Nephron (organoid): ENCODE measurements at regions not wholly inside any gene's neighbourhood (a gene's known extent, or its start where the extent isn't known, plus 50 kb on each side); places are given as distances from the start of the nearest gene placed in this dataset.

Experiments
- H3K27ac Mint-ChIP-seq, 3 experiments: 2 replicates each; pipeline ENCODE4 v1.8.0; 2020; ENCODE audit warnings: mixed read lengths in 3 of 3, mild to moderate bottlenecking in 2 of 3, moderate library complexity in 1 of 3
- H3K27me3 Mint-ChIP-seq: 2 replicates; pipeline ENCODE4 v1.8.0; 2021; ENCODE audit warnings: low read depth, mild to moderate bottlenecking, moderate library complexity, mixed read lengths
- H3K36me3 Mint-ChIP-seq: 2 replicates; pipeline ENCODE4 v1.8.0; 2020; ENCODE audit warnings: low read depth, mixed read lengths
- H3K4me1 Mint-ChIP-seq: 2 replicates; pipeline ENCODE4 v1.8.0; 2020; ENCODE audit warnings: mixed read lengths
- H3K4me3 Mint-ChIP-seq, 3 experiments: 2 replicates each; pipeline ENCODE4 v1.8.0; 2020; ENCODE audit warnings: mild to moderate bottlenecking in 3 of 3, mixed read lengths in 3 of 3, moderate library complexity in 2 of 3
- H3K9me3 Mint-ChIP-seq: 2 replicates; pipeline ENCODE4 v1.8.0; 2020; ENCODE audit warnings: mixed read lengths
- TF ChIP-seq, protein P1 (sequence below), 3 experiments: fragments of 200-600 bp; sonication (generic); IDR thresholded peaks; one replicate each; pipeline ENCODE4 v1.5.0; 2021; ENCODE audit warnings: antibody characterized with exemption in 3 of 3; ENCODE audit not compliant: unreplicated experiment in 3 of 3

DNA sequence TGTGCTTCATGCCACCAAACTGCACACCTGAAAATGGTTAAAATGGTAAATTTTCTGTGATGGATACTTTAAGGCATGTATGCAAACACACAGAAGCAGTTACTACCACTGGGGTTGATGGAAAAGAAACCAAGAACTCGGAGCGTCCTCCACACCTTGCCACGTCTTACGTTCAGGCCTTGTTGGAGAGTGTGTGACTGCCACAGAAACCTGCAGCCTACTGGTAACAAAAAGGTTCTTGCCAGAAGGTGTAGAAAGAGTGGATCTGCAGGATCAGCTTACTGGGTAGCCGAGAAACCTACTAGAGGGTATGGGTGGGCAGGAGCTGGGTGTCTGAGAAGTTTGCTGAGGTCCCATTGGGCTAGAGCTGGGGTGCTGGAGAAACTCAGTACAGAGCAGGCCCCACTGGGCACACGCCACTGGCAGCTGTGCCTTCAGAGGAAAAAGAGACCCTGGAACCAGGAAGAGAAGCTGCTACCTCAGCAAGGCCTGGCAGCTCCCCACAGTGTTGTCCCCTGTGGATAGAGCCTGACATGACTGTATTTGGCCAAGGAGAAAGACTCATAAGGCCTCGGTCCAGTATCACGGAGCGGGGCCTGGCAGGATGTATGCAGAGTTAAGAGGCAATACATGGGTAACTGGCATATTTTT lies 204.6 kb downstream of the SEC14L1 start:
- peaks cover 9% of the 10 kb centered on the region for H3K9me3 Mint-ChIP-seq

DNA sequence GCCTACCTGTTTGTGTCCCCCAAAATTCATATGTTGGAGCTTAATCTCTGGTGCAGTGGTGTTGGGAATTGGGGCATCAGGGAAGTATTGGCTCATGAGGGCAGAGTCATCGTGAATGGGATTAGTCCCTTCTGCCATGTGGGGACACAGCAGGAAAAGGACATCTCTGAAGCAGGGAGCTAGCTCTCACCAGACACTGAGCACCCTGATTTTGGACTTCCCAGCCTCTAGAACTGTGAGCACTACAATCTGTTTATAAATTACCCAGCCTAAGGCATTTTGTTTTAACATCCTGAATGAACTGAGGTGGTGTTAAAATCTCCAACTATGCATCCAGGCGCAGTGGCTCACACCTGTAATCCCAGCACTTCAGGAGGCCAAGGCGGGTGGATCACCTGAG lies 206.0 kb downstream of the SEC14L1 start:
- H3K4me3 Mint-ChIP-seq: no peak overlapping the region
- TF ChIP-seq, protein P1, sequence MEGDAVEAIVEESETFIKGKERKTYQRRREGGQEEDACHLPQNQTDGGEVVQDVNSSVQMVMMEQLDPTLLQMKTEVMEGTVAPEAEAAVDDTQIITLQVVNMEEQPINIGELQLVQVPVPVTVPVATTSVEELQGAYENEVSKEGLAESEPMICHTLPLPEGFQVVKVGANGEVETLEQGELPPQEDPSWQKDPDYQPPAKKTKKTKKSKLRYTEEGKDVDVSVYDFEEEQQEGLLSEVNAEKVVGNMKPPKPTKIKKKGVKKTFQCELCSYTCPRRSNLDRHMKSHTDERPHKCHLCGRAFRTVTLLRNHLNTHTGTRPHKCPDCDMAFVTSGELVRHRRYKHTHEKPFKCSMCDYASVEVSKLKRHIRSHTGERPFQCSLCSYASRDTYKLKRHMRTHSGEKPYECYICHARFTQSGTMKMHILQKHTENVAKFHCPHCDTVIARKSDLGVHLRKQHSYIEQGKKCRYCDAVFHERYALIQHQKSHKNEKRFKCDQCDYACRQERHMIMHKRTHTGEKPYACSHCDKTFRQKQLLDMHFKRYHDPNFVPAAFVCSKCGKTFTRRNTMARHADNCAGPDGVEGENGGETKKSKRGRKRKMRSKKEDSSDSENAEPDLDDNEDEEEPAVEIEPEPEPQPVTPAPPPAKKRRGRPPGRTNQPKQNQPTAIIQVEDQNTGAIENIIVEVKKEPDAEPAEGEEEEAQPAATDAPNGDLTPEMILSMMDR (IDR thresholded peaks at IDR 0.05; ENCODE audit: unreplicated experiment in 3 of 3): no peak

More for the DNA sequence above, 204.6 kb downstream of the SEC14L1 start:
- Mint-ChIP-seq H3K36me3 (peaks cover 5% of the 10 kb centered on the region), H3K4me3 (no peak overlapping the region), H3K27ac (no peak overlapping the region), H3K4me1 (peaks cover 19% of the 10 kb centered on the region), H3K27me3 (no peaks in the 10 kb centered on the region)
- TF ChIP-seq, protein P1 (IDR thresholded peaks at IDR 0.05; ENCODE audit: unreplicated experiment in 3 of 3): no peak

DNA sequence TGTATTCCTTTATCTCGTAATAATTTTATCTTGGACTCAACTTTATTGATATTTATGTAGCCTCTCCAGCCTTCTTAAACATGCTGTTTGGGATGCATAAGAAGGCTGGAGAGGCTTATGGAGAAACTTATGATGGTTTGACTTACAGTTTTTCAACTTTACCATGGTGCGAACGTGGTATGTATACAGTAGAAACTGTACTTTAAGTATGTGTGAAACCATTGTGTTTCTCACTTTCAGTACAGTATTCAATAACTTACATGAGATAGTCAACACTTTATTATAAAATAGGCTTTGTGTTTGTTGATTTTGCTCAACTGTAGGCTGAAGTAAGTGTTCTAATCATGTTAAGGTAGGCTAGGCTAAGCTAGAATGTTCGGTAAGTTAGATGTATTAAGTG lies 206.8 kb downstream of the SEC14L1 start:
- Mint-ChIP-seq H3K27ac (no peak overlapping the region), H3K4me1 (peaks cover 23% of the 10 kb centered on the region), H3K9me3 (peaks cover 9% of the 10 kb centered on the region), H3K27me3 (no peaks in the 10 kb centered on the region), H3K36me3 (peaks cover 5% of the 10 kb centered on the region), H3K4me3 (no peak overlapping the region)
- TF ChIP-seq, protein P1 (IDR thresholded peaks at IDR 0.05; ENCODE audit: unreplicated experiment in 3 of 3): no peak

More for the DNA sequence above, 206.0 kb downstream of the SEC14L1 start:
- peaks cover 5% of the 10 kb centered on the region for H3K36me3 Mint-ChIP-seq
- H3K4me1 Mint-ChIP-seq: peaks cover 24% of the 10 kb centered on the region
- no peak overlapping the region for H3K27ac Mint-ChIP-seq
- no peaks in the 10 kb centered on the region for H3K27me3 Mint-ChIP-seq
- H3K9me3 Mint-ChIP-seq: peaks cover 9% of the 10 kb centered on the region

DNA sequence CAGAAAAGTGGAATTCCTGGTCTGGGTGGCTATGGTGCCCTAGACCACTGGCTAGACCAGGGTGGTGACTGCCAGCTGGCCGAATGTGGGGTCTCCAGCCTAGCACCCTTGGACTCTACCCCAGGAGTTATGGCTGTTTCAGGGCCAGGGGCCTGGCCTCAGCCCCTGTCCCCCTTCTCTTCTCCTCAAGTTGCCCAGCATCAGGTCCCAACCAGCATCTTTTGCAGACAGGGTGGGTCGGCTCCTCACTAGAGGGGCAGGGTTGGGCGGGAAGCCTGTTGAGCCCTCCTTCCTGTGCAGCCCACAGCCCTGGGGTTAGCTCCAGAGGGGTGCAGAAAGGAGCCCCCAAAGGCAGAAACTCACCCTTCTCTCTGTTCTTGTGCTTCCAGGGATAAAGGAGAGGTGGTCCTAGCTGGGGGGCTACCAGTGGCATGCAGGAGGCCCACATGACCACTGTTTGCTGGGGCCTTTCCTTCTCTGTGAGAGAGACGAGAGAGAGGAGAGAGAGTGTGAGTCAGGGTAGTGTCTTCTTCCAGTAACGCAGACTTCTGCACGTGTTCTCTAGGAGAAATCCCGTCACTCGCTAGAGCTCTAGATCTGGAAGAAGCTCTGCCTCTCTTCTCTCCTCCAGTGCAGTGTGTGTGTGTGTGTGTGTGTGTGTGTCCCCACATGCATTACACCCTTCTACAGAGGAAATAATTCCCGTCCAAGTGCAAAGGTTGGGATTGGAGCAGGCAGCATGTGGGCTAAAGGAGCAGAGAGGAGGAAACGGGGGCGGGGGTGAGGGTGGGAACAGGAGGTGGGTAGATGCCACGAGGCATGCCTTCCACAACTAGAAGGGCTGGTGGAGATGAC lies 209.4 kb downstream of the SEC14L1 start:
- Mint-ChIP-seq H3K4me3 (peak overlapping the region in 1 of 3 experiments; percentile 38), H3K36me3 (no peaks in the 10 kb centered on the region), H3K9me3 (no peaks in the 10 kb centered on the region), H3K4me1 (peaks cover 48% of the 10 kb centered on the region), H3K27ac (peak overlapping the region; percentile 80 to 93 (median 85)), H3K27me3 (no peaks in the 10 kb centered on the region)
- TF ChIP-seq, protein P1 (IDR thresholded peaks at IDR 0.05; ENCODE audit: unreplicated experiment in 3 of 3): no peak

DNA sequence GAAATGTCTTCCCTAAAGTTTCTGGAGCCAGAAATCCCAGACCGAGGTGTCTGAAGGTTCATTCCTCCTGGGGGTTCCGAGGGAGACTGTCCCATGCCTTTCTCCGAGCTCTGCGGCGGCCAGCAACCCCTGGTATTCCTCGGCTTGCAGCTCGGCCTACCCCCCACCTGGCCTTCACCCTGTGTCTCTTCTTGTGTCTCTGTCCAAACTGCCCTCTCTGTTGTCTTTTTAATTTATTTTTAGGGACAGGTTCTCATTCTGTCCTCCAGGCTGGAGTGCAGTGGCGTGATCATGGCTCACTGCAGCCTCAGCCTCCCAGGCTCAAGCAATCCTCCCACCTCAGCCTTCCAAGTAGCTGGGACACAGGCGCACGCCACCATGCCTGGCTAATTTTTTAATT lies 211.7 kb downstream of the SEC14L1 start:
- H3K27me3 Mint-ChIP-seq: peaks cover under 1% of the 10 kb centered on the region
- no peaks in the 10 kb centered on the region for H3K9me3 Mint-ChIP-seq
- H3K4me3 Mint-ChIP-seq: no peak overlapping the region
- H3K36me3 Mint-ChIP-seq: no peaks in the 10 kb centered on the region
- H3K4me1 Mint-ChIP-seq: peaks cover 61% of the 10 kb centered on the region
- TF ChIP-seq, protein P1 (IDR thresholded peaks at IDR 0.05; ENCODE audit: unreplicated experiment in 3 of 3): no peak
- peak overlapping the region; percentile 63 to 93 (median 66) for H3K27ac Mint-ChIP-seq
